ENCODE measurements at regions not wholly inside any gene's neighbourhood (a gene's known extent, or its start where the extent isn't known, plus 50 kb on each side); places are given as distances from the start of the nearest gene placed in this dataset.

GRCh38 chr7:96933067-96933645, 72.2 kb upstream of the DLX6 start:
- no peak for DNase-seq
- Histone ChIP-seq H3K4me3 (ENCODE audit: low read depth, low read length) (no peak overlapping the region), H3K36me3 (no peaks in the 10 kb centered on the region), H3K9me3 (no peaks in the 10 kb centered on the region), H3K4me1 (no peaks in the 10 kb centered on the region), H3K27me3 (no peaks in the 10 kb centered on the region)
- TF ChIP-seq CTCF (IDR thresholded peaks at IDR 0.05; ENCODE audit: low read depth, low read length): no peak

- Histone ChIP-seq H3K4me1 (no peaks in the 10 kb centered on the region), H3K9me3 (no peaks in the 10 kb centered on the region), H3K4me3 (ENCODE audit: low read depth, low read length) (no peak overlapping the region), H3K27me3 (no peaks in the 10 kb centered on the region), H3K36me3 (no peaks in the 10 kb centered on the region)
- DNase-seq: no peak
- no peak for TF ChIP-seq CTCF (IDR thresholded peaks at IDR 0.05; ENCODE audit: low read depth, low read length)
These were observed 68.7 kb upstream of the DLX6 start for GRCh38 chr7:96936621-96937020.

- Histone ChIP-seq H3K9me3 (no peaks in the 10 kb centered on the region), H3K4me1 (no peaks in the 10 kb centered on the region), H3K4me3 (ENCODE audit: low read depth, low read length) (no peak overlapping the region), H3K36me3 (no peaks in the 10 kb centered on the region), H3K27me3 (no peaks in the 10 kb centered on the region)
- DNase-seq: no peak
- TF ChIP-seq CTCF (IDR thresholded peaks at IDR 0.05; ENCODE audit: low read depth, low read length): no peak
These were observed 63.2 kb upstream of the DLX6 start for GRCh38 chr7:96942112-96942511.

GRCh38 chr7:96949766-96950165, 55.6 kb upstream of the DLX6 start:
- Histone ChIP-seq H3K36me3 (no peaks in the 10 kb centered on the region), H3K27me3 (no peaks in the 10 kb centered on the region), H3K4me1 (no peaks in the 10 kb centered on the region), H3K9me3 (no peaks in the 10 kb centered on the region), H3K4me3 (ENCODE audit: low read depth, low read length) (no peak overlapping the region)
- no peak for DNase-seq
- no peak for TF ChIP-seq CTCF (IDR thresholded peaks at IDR 0.05; ENCODE audit: low read depth, low read length)

- Histone ChIP-seq H3K4me1 (no peaks in the 10 kb centered on the region), H3K36me3 (no peaks in the 10 kb centered on the region), H3K27me3 (no peaks in the 10 kb centered on the region), H3K4me3 (ENCODE audit: low read depth, low read length) (no peak overlapping the region), H3K9me3 (no peaks in the 10 kb centered on the region)
- TF ChIP-seq CTCF (IDR thresholded peaks at IDR 0.05; ENCODE audit: low read depth, low read length): no peak
- no peak for DNase-seq
These were observed 52.4 kb upstream of the DLX6 start for GRCh38 chr7:96952974-96953391.

GRCh38 chr7:96953676-96954513, 51.5 kb upstream of the DLX6 start:
- no peak for DNase-seq
- no peaks in the 10 kb centered on the region for H3K4me1 ChIP-seq
- no peaks in the 10 kb centered on the region for H3K27me3 ChIP-seq
- no peaks in the 10 kb centered on the region for H3K36me3 ChIP-seq
- TF ChIP-seq CTCF (IDR thresholded peaks at IDR 0.05; ENCODE audit: low read depth, low read length): no peak
- H3K4me3 ChIP-seq (ENCODE audit: low read depth, low read length): no peak overlapping the region
- no peaks in the 10 kb centered on the region for H3K9me3 ChIP-seq
